A673 (cell line): ENCODE measurements at regions not wholly inside any gene's neighbourhood (a gene's known extent, or its start where the extent isn't known, plus 50 kb on each side); places are given as distances from the start of the nearest gene placed in this dataset.
A peak's percentile ranks its signal among the peaks of the same experiment; 100 is the strongest.

Experiments
- CTCF ChIP-seq: fragments of 300-800, 200-600 bp; sonication (generic); conservative IDR thresholded peaks from 2 replicates; pipeline ENCODE4 v1.5.1; 2017; ENCODE audit warnings: low read depth, mild to moderate bottlenecking, antibody characterized with exemption, low read length, moderate library complexity, mixed read lengths
- EZH2 ChIP-seq: fragments of 200-600 bp; sonication (generic); IDR thresholded peaks from 2 replicates; pipeline ENCODE4 v1.6.1; 2017; ENCODE audit warnings: borderline replicate concordance, low read depth, mild to moderate bottlenecking, mixed read lengths, antibody characterized with exemption, low read length; ENCODE audit not compliant: poor library complexity, severe bottlenecking

GRCh38 chr10:44857363-44858016, 53.6 kb upstream of the TMEM72 start:
- TF ChIP-seq CTCF (peak; percentile 98), EZH2 (no peak)
